ENCODE measurements at regions not wholly inside any gene's neighbourhood (a gene's known extent, or its start where the extent isn't known, plus 50 kb on each side); places are given as distances from the start of the nearest gene placed in this dataset.

- no peak overlapping the region for H3K4me3 ChIP-seq (replicated peaks; ENCODE audit: low read depth, low read length)
- DNase-seq (ENCODE audit: extremely low read depth, low read depth) = no peak
- TF ChIP-seq, protein P1, sequence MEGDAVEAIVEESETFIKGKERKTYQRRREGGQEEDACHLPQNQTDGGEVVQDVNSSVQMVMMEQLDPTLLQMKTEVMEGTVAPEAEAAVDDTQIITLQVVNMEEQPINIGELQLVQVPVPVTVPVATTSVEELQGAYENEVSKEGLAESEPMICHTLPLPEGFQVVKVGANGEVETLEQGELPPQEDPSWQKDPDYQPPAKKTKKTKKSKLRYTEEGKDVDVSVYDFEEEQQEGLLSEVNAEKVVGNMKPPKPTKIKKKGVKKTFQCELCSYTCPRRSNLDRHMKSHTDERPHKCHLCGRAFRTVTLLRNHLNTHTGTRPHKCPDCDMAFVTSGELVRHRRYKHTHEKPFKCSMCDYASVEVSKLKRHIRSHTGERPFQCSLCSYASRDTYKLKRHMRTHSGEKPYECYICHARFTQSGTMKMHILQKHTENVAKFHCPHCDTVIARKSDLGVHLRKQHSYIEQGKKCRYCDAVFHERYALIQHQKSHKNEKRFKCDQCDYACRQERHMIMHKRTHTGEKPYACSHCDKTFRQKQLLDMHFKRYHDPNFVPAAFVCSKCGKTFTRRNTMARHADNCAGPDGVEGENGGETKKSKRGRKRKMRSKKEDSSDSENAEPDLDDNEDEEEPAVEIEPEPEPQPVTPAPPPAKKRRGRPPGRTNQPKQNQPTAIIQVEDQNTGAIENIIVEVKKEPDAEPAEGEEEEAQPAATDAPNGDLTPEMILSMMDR (IDR thresholded peaks at IDR 0.05; ENCODE audit: low read depth, low read length, missing control alignments) = no peak
Observed at GRCh38 chr15:53453253-53454105, 306.0 kb downstream of the WDR72 start.

DNA sequence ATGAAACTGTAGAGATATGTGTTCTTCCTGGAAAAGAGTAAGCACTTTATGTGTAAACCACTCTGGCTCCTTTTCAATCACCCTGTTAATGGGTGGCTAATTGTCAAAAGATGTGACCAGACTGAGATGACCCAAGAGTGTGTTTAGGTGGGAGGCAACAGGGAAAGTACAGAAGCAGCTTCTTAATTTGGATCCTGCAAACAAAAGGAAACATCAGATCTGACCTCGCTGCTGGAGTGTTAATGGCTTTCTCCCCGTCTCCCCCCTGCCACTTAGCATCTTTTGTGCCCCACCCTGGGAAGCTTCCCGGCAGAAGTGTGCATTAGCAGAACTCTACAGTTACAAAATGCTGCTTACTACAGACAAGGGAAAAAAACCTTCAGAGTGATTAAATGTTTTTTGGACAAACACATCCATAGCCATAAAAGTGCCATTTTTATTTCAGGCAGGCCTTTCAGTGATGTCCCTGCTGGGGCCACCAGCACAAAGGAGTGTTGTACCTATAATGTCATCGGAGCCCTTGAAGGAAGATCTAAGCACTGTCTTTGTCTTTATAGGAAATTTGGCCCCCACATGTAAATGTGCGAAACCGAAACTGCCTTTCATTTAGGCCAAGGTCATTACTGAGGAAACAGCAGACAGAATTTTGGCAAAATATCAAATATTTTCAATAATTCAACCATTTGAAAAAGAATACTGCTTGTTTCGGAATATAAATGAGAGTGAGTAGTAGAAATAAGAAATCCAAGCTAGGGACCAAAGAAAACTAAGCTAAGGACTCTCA lies 311.0 kb downstream of the WDR72 start:
- TF ChIP-seq, protein P1 (IDR thresholded peaks at IDR 0.05; ENCODE audit: low read depth, low read length, missing control alignments) = no peak
- no peak overlapping the region for H3K4me3 ChIP-seq (replicated peaks; ENCODE audit: low read depth, low read length)
- DNase-seq (ENCODE audit: extremely low read depth, low read depth) = no peak

GRCh38 chr15:53447742-53448141 lies 311.7 kb downstream of the WDR72 start:
- no peak overlapping the region for H3K4me3 ChIP-seq (replicated peaks; ENCODE audit: low read depth, low read length)
- no peak for DNase-seq (ENCODE audit: extremely low read depth, low read depth)
- TF ChIP-seq, protein P1 (IDR thresholded peaks at IDR 0.05; ENCODE audit: low read depth, low read length, missing control alignments) = no peak

DNA sequence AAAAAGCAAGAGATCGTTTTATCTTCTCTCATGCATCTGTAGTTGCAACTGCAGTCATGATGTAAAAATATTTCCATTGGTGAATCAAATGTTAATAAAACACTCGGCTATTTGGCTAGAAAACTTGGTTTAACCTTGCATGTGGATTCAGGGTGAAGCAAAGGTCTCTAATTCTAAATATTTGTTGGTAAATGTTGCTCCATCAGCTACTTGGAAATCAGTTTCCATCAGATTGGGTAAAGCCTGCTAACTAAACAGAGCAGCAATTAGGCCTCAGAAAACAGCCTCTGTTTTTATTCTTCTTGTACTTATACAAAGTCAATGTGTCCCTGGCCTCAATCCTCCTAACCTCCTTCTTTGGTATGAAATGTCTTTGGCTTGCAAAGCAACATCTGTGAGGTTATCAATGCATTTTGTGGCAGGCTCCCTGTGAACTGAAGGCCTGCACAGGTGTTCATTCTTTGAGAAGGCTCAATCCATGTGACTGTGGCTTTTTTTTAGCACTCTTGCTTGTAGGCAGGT lies 312.3 kb downstream of the WDR72 start:
- TF ChIP-seq, protein P1 (IDR thresholded peaks at IDR 0.05; ENCODE audit: low read depth, low read length, missing control alignments) = no peak
- DNase-seq (ENCODE audit: extremely low read depth, low read depth) = no peak
- no peak overlapping the region for H3K4me3 ChIP-seq (replicated peaks; ENCODE audit: low read depth, low read length)

DNA sequence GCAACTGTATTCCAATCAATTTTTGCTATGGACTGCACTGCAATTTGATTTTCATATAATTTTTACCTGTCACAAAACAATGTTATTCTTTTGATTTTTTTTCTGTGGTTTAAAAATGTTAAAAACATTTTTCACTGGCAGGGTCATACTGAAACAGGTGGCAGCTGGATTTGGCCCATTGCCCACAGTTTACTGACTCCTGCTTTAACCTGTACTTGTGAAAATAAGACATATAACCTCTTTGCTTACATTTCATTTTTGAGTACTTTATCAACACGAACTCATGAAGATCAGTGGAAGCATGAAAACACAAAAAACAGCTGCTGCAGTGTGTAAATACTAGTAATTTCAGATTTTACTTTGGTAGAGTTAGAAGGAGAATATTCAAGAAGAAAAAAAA lies 313.1 kb downstream of the WDR72 start:
- TF ChIP-seq, protein P1 (IDR thresholded peaks at IDR 0.05; ENCODE audit: low read depth, low read length, missing control alignments) = no peak
- DNase-seq (ENCODE audit: extremely low read depth, low read depth) = no peak
- H3K4me3 ChIP-seq (replicated peaks; ENCODE audit: low read depth, low read length) = no peak overlapping the region

DNA sequence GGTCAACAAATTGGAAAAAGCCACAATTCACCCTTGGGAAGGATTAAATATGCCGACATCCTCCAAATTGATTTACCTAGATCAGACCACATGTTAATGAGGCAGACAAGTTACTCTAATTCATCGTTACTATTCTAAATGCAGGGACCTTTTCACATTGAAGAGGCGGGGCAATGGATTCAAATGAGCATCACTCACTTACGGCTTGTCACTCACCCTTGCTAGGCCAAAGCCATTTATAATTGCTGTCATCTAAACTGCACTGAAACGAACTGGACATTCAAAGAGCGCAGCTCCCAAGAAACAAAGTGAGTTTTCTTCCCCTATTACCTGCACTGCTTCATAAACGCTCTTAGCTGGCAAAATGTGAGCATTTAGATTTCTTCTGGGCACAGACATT lies 313.9 kb downstream of the WDR72 start:
- H3K4me3 ChIP-seq (replicated peaks; ENCODE audit: low read depth, low read length) = no peak overlapping the region
- TF ChIP-seq, protein P1 (IDR thresholded peaks at IDR 0.05; ENCODE audit: low read depth, low read length, missing control alignments) = no peak
- no peak for DNase-seq (ENCODE audit: extremely low read depth, low read depth)

All from HFF-Myc (cell line).